H1 (cell line): ENCODE measurements at regions not wholly inside any gene's neighbourhood (a gene's known extent, or its start where the extent isn't known, plus 50 kb on each side); places are given as distances from the start of the nearest gene placed in this dataset.

ENCODE experiments used
- BCL11A ChIP-seq, 2 experiments: IDR thresholded peaks; one replicate each; pipeline ENCODE4 v1.6.1; 2011; ENCODE audit warnings: low read depth in 2 of 2, low read length in 2 of 2, mild to moderate bottlenecking in 2 of 2
- CBX5 ChIP-seq: fragments of 300-800, 300-1000 bp; sonication (generic); IDR thresholded peaks from 2 replicates; pipeline ENCODE4 v1.7.1; 2016; ENCODE audit warnings: antibody characterized with exemption, low read length, low read depth
- CHD2 ChIP-seq: IDR thresholded peaks from 2 replicates; pipeline ENCODE4 v1.6.1; 2012; ENCODE audit warnings: low read length, improper control_type of control experiment
- HDAC6 ChIP-seq: IDR thresholded peaks from one replicate; pipeline ENCODE4 v1.7.1; 2012; ENCODE audit warnings: low read depth, mild to moderate bottlenecking, inconsistent platforms, low read length, moderate library complexity
- SP2 ChIP-seq: IDR thresholded peaks from 2 replicates; pipeline ENCODE4 v1.6.1; 2012; ENCODE audit warnings: mild to moderate bottlenecking, low read length, inconsistent platforms

DNA sequence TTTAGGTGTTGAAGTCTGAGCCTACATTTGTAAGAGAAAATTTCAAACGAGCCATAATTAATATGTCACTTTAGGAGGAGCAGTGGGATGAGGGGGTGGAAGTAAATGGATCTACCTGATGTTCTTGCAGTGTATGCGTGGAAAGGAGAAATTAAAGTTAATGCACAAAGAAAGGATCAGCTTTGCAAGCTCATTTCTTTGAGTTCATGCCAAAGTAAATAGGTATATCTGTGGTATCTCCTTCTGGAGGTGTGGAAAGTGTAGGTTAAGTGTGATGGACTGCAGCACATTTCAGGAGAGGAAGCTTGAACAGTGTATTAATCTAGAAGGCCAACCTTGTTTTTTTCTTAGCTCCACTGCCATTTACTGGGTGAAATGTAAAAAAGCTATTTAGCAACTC is 307.5 kb upstream of the ZEB2 start (continued):
- no peak for TF ChIP-seq HDAC6
- TF ChIP-seq BCL11A (IDR thresholded peaks at IDR 0.05; ENCODE audit: low read depth in 2 of 2, low read length in 2 of 2) = no peak
- TF ChIP-seq SP2 = no peak
- no peak for TF ChIP-seq CBX5
- no peak for TF ChIP-seq CHD2
